ENCODE measurements at regions not wholly inside any gene's neighbourhood (a gene's known extent, or its start where the extent isn't known, plus 50 kb on each side); places are given as distances from the start of the nearest gene placed in this dataset.
"Not testable (repeated sequence)": the region's sequence is repeated elsewhere in the genome, so short reads cannot be mapped to it uniquely, and the experiment has no call there.

GRCh38 chr2:21833767-21834166 is 710.0 kb downstream of the TDRD15 start:
- DNase-seq (ENCODE audit: low read depth in 3 of 3, low spot score in 1 of 3): no peak

GRCh38 chr2:21836261-21836660 is 712.5 kb downstream of the TDRD15 start:
- no peak for DNase-seq (ENCODE audit: low read depth in 3 of 3, low spot score in 1 of 3)

- DNase-seq (ENCODE audit: low read depth in 3 of 3, low spot score in 1 of 3): no peak
Observed at GRCh38 chr2:21836719-21837118, 713.0 kb downstream of the TDRD15 start.

- DNase-seq (ENCODE audit: low read depth in 3 of 3, low spot score in 1 of 3): no peak
Observed at GRCh38 chr2:21837168-21837960, 713.6 kb downstream of the TDRD15 start.

GRCh38 chr2:21841341-21841740 is 717.6 kb downstream of the TDRD15 start:
- DNase-seq (ENCODE audit: low read depth in 3 of 3, low spot score in 1 of 3): no peak

GRCh38 chr2:21850367-21850766 is 726.6 kb downstream of the TDRD15 start:
- DNase-seq (ENCODE audit: low read depth in 3 of 3, low spot score in 1 of 3): not testable (repeated sequence)

- DNase-seq (ENCODE audit: low read depth in 3 of 3, low spot score in 1 of 3): no peak
Observed at GRCh38 chr2:21854938-21855337, 731.2 kb downstream of the TDRD15 start.

GRCh38 chr2:21856708-21857107 is 732.9 kb downstream of the TDRD15 start:
- no peak for DNase-seq (ENCODE audit: low read depth in 3 of 3, low spot score in 1 of 3)

- DNase-seq (ENCODE audit: low read depth in 3 of 3, low spot score in 1 of 3): no peak
Observed at GRCh38 chr2:21860907-21861306, 737.1 kb downstream of the TDRD15 start.

- DNase-seq (ENCODE audit: low read depth in 3 of 3, low spot score in 1 of 3): no peak
Observed at GRCh38 chr2:21866316-21866715, 742.5 kb downstream of the TDRD15 start.

GRCh38 chr2:21887881-21888280 is 764.1 kb downstream of the TDRD15 start:
- no peak for DNase-seq (ENCODE audit: low read depth in 3 of 3, low spot score in 1 of 3)

- no peak for DNase-seq (ENCODE audit: low read depth in 3 of 3, low spot score in 1 of 3)
Observed at GRCh38 chr2:21890041-21890440, 766.3 kb downstream of the TDRD15 start.

GRCh38 chr2:21890716-21891115 is 766.9 kb downstream of the TDRD15 start:
- DNase-seq (ENCODE audit: low read depth in 3 of 3, low spot score in 1 of 3): no peak

GRCh38 chr2:21891191-21891590 is 767.4 kb downstream of the TDRD15 start:
- no peak for DNase-seq (ENCODE audit: low read depth in 3 of 3, low spot score in 1 of 3)

- no peak for DNase-seq (ENCODE audit: low read depth in 3 of 3, low spot score in 1 of 3)
Observed at GRCh38 chr2:21892140-21892539, 768.4 kb downstream of the TDRD15 start.

- no peak for DNase-seq (ENCODE audit: low read depth in 3 of 3, low spot score in 1 of 3)
Observed at GRCh38 chr2:21895200-21895599, 771.4 kb downstream of the TDRD15 start.

- DNase-seq (ENCODE audit: low read depth in 3 of 3, low spot score in 1 of 3): not testable (repeated sequence)
Observed at GRCh38 chr2:21908712-21909380, 785.1 kb downstream of the TDRD15 start.

- DNase-seq (ENCODE audit: low read depth in 3 of 3, low spot score in 1 of 3): no peak
Observed at GRCh38 chr2:21910832-21911507, 787.2 kb downstream of the TDRD15 start.

GRCh38 chr2:21912405-21912804 is 788.6 kb downstream of the TDRD15 start:
- no peak for DNase-seq (ENCODE audit: low read depth in 3 of 3, low spot score in 1 of 3)

GRCh38 chr2:21915201-21915600 is 791.4 kb downstream of the TDRD15 start:
- DNase-seq (ENCODE audit: low read depth in 3 of 3, low spot score in 1 of 3): no peak

- no peak for DNase-seq (ENCODE audit: low read depth in 3 of 3, low spot score in 1 of 3)
Observed at GRCh38 chr2:21916934-21917522, 793.3 kb downstream of the TDRD15 start.

- no peak for DNase-seq (ENCODE audit: low read depth in 3 of 3, low spot score in 1 of 3)
Observed at GRCh38 chr2:21920721-21921120, 797.0 kb downstream of the TDRD15 start.

All from stimulated activated CD4-positive, alpha-beta T cell treated with anti-CD3 and anti-CD28 coated beads, TNF-alpha, amount 100 ng/mL, for 1 hour (primary cell).